K562 (cell line): ENCODE measurements at regions not wholly inside any gene's neighbourhood (a gene's known extent, or its start where the extent isn't known, plus 50 kb on each side); places are given as distances from the start of the nearest gene placed in this dataset.

Experiments
- ATAC-seq: fragments of 200-7000 bp; cut with Tn5 transposase; 3 replicates; pipeline ENCODE4 v1.9.1; 2020; ENCODE audit warnings: moderate library complexity
- BruUV-seq: library from RNA; stranded (reverse); fragments of 400-500 nt; replicated peaks from 2 replicates; lab custom pipeline; 2021; lab: Mats Ljungman, UMichigan
- CTCF ChIA-PET: fragments of 300-600 bp; formaldehyde crosslinking; extraction: SDS; loops from one replicate; lab custom pipeline; 2021; ENCODE audit warnings: low intra/inter-chr PET ratio; lab: Yijun Ruan, JAX
- POLR2A ChIA-PET: fragments of 300-600, 350-650 bp; sonication (Branson Sonifier 250); formaldehyde crosslinking; extraction: SDS; loops from one replicate; lab custom pipeline; 2021; ENCODE audit warnings: antibody characterized with exemption, inconsistent platforms; lab: Yijun Ruan, JAX
- DNase-seq, 4 experiments: peaks; one replicate each; pipeline versions ENCODE4 v3.0.0 to v3.0.0-alpha.2; 2011 to 2018; ENCODE audit warnings: low spot score in 3 of 4, mixed read lengths in 3 of 4; ENCODE audit errors: extremely low read depth in 1 of 4
- FAIRE-seq: peaks from 2 replicates; lab custom pipeline; 2011; peaks lifted over from hg19 to GRCh38; lab: Jason Lieb, UNC
- H2AFZ ChIP-seq: 2 replicates; pipeline ENCODE4 v1.6.0; 2011; ENCODE audit warnings: low read depth, low read length, control low read depth, inconsistent platforms
- H3K27ac ChIP-seq: fragments of 200-600 bp; 3 replicates; pipeline ENCODE4 v1.8.0; 2011; ENCODE audit warnings: low read depth, mild to moderate bottlenecking, control low read depth, inconsistent platforms, low read length, moderate library complexity, mixed read lengths; ENCODE audit errors: extremely low read depth
- H3K27me3 ChIP-seq, 2 experiments: fragments of 300-600 bp in 1 of 2; 2 replicates in 1 of 2; 3 replicates in 1 of 2; pipeline versions ENCODE4 v1.6.0 to v1.8.0; 2011; ENCODE audit warnings: inconsistent platforms in 2 of 2, low read length in 2 of 2, mild to moderate bottlenecking in 1 of 2, mixed read lengths in 1 of 2, moderate library complexity in 1 of 2; ENCODE audit not compliant: control insufficient read depth in 2 of 2, insufficient read depth in 2 of 2
- H3K36me3 ChIP-seq: fragments of 300-600 bp; 3 replicates; pipeline ENCODE4 v1.8.0; 2011; ENCODE audit warnings: mild to moderate bottlenecking, low read length, inconsistent platforms; ENCODE audit not compliant: control insufficient read depth, insufficient read depth
- H3K4me1 ChIP-seq, 2 experiments: fragments of 200-600 bp in 1 of 2; replicated peaks in 1 of 2; 2 replicates in 1 of 2; 3 replicates in 1 of 2; pipeline versions ENCODE4 v1.5.1 to v1.8.0; 2011; ENCODE audit warnings: inconsistent platforms in 2 of 2, low read length in 2 of 2, mild to moderate bottlenecking in 1 of 2, mixed read lengths in 1 of 2, moderate library complexity in 1 of 2; ENCODE audit not compliant: control insufficient read depth in 2 of 2, insufficient read depth in 2 of 2
- H3K4me2 ChIP-seq: 2 replicates; pipeline ENCODE4 v1.6.1; 2011; ENCODE audit warnings: low read length, control low read depth, inconsistent platforms, mixed read lengths; ENCODE audit not compliant: insufficient read depth
- H3K4me3 ChIP-seq: fragments of 200-600 bp; sonication (generic), shearing (Covaris generic); 2 replicates; pipeline ENCODE4 v1.5.1; 2016; ENCODE audit warnings: control low read depth, inconsistent platforms
- H3K79me2 ChIP-seq: fragments of 200-600 bp; 3 replicates; pipeline ENCODE4 v1.8.0; 2011; ENCODE audit warnings: low read length, inconsistent platforms; ENCODE audit not compliant: control insufficient read depth, insufficient read depth
- H3K9ac ChIP-seq, 2 experiments: 2 replicates each; pipeline versions ENCODE4 v1.6.0 to v1.6.1; 2011; ENCODE audit warnings: low read depth in 2 of 2, low read length in 2 of 2, control low read depth in 1 of 2, inconsistent platforms in 1 of 2, mild to moderate bottlenecking in 1 of 2, mixed read lengths in 1 of 2; ENCODE audit not compliant: insufficient read depth in 1 of 2
- H3K9me1 ChIP-seq: one replicate; pipeline ENCODE4 v1.6.0; 2011; ENCODE audit warnings: inconsistent platforms, mild to moderate bottlenecking, low read length, moderate library complexity; ENCODE audit not compliant: control insufficient read depth, insufficient read depth
- H3K9me3 ChIP-seq: replicated peaks from 2 replicates; pipeline ENCODE4 v1.5.1; 2011; ENCODE audit warnings: low read depth, low read length, inconsistent platforms; ENCODE audit not compliant: control insufficient read depth, insufficient read depth
- H4K20me1 ChIP-seq: replicated peaks from 2 replicates; pipeline ENCODE4 v1.6.1; 2011; ENCODE audit warnings: low read length, inconsistent platforms, mixed read lengths; ENCODE audit not compliant: control insufficient read depth, insufficient read depth
- CAMTA2 ChIP-seq: fragments of 250-450 bp; sonication (Bioruptor Pico); conservative IDR thresholded peaks from 2 replicates; pipeline ENCODE4 v1.5.1; 2022
- CBX5 ChIP-seq: IDR thresholded peaks from 2 replicates; pipeline ENCODE4 v1.6.1; 2014; ENCODE audit warnings: low read depth, borderline replicate concordance
- DACH1 ChIP-seq: fragments of 450-650 bp; IDR thresholded peaks from 2 replicates; pipeline ENCODE4 v1.6.1; 2018; ENCODE audit not compliant: partially characterized antibody
- FOXA3 ChIP-seq, 2 experiments: fragments of 450-650 bp in 1 of 2; sonication (generic) in 1 of 2; formaldehyde crosslinking; IDR thresholded peaks in 1 of 2; conservative IDR thresholded peaks in 1 of 2; 2 replicates each; pipeline versions ENCODE4 v1.4.0 to v1.8.0; 2020 to 2022; ENCODE audit warnings: mild to moderate bottlenecking in 2 of 2, missing genetic modification reagents in 1 of 2
- GABPA ChIP-seq: fragments of 200-800 bp; sonication (Bioruptor generic); conservative IDR thresholded peaks from 2 replicates; pipeline ENCODE4 v1.6.1; 2016; ENCODE audit warnings: low read depth, missing genetic modification characterization, missing compliant biosample characterization
- HDGF ChIP-seq: fragments of 450-650 bp; IDR thresholded peaks from 2 replicates; pipeline ENCODE4 v1.6.1; 2016
- KLF10 ChIP-seq: fragments of 250-450 bp; sonication (Bioruptor Pico); IDR thresholded peaks from 2 replicates; pipeline ENCODE4 v1.6.1; 2021; ENCODE audit warnings: matching md5 sums
- MCM3 ChIP-seq: fragments of 450-650 bp; IDR thresholded peaks from 2 replicates; pipeline ENCODE4 v1.6.1; 2016
- MYC ChIP-seq, 2 experiments: fragments of 250-450 bp in 1 of 2; sonication (Bioruptor Pico) in 1 of 2; IDR thresholded peaks; 2 replicates each; pipeline versions ENCODE4 v1.5.1 to v1.6.1; 2012 to 2021; ENCODE audit warnings: low read depth in 2 of 2, borderline replicate concordance in 1 of 2, improper control_type of control experiment in 1 of 2, low read length in 1 of 2, mild to moderate bottlenecking in 1 of 2, moderate library complexity in 1 of 2
- POLR2H ChIP-seq: IDR thresholded peaks from 2 replicates; pipeline ENCODE4 v1.6.1; 2016; ENCODE audit warnings: missing genetic modification characterization, low read depth, mild to moderate bottlenecking, control low read depth, missing compliant biosample characterization, moderate library complexity
- SP2 ChIP-seq: IDR thresholded peaks from 2 replicates; pipeline ENCODE4 v1.6.1; 2011; ENCODE audit warnings: mild to moderate bottlenecking, low read depth, low read length, moderate library complexity; ENCODE audit not compliant: poor library complexity, severe bottlenecking; ENCODE audit errors: extremely low read depth
- ZBTB1 ChIP-seq: sonication (generic); formaldehyde crosslinking; IDR thresholded peaks from 2 replicates; pipeline ENCODE4 v1.8.1; 2023; ENCODE audit warnings: missing genetic modification reagents, low read depth, mild to moderate bottlenecking, borderline replicate concordance
- ZFPM2 ChIP-seq: fragments of 250-450 bp; sonication (Bioruptor Pico); IDR thresholded peaks from 2 replicates; pipeline ENCODE4 v1.5.1; 2022; ENCODE audit warnings: mild to moderate bottlenecking
- ZNF124 ChIP-seq: sonication (generic); formaldehyde crosslinking; IDR thresholded peaks from 2 replicates; pipeline ENCODE4 v1.8.1; 2022; ENCODE audit warnings: missing genetic modification reagents
- ZNF134 ChIP-seq: fragments of 250-450 bp; sonication (Bioruptor Pico); conservative IDR thresholded peaks from 2 replicates; pipeline ENCODE4 v1.4.0; 2020
- ZNF316 ChIP-seq: fragments of 450-650 bp; IDR thresholded peaks from 2 replicates; pipeline ENCODE4 v1.6.1; 2016
- ZNF551 ChIP-seq: fragments of 250-450 bp; sonication (Bioruptor Pico); IDR thresholded peaks from 2 replicates; pipeline ENCODE4 v1.5.0; 2021; ENCODE audit warnings: mild to moderate bottlenecking, moderate library complexity
- WGBS: fragments of 100-300 bp; shearing (Covaris generic); methylation state at CpG from one replicate; pipeline ENCODE4 v1.1.6; 2016; ENCODE audit warnings: low coverage, mixed read lengths; ENCODE audit not compliant: insufficient coverage; ENCODE audit errors: missing lambda C conversion rate; 5-methylcytosine and 5-hydroxymethylcytosine counted together
- in situ Hi-C: fragments of 300-500 bp; cut with MboI; formaldehyde crosslinking; loops from 4 replicates; pipeline ENCODE4 v1.15.0; 2018; ENCODE audit warnings: inconsistent platforms, mixed read lengths
- intact Hi-C: fragments of 100-400 bp; cut with micrococcal nuclease; formaldehyde crosslinking; loops from 2 replicates; pipeline ENCODE4 v1.14.2; 2022
- TF ChIP-seq, protein P1 (sequence below): fragments of 450-650 bp; conservative IDR thresholded peaks from 2 replicates; pipeline ENCODE4 v1.6.1; 2016; ENCODE audit warnings: missing genetic modification characterization, low read depth, mild to moderate bottlenecking, missing compliant biosample characterization, moderate library complexity
- TF ChIP-seq, protein P2 (sequence below): fragments of 450-650 bp; formaldehyde crosslinking; IDR thresholded peaks from 2 replicates; pipeline ENCODE4 v1.4.0; 2020; ENCODE audit warnings: mild to moderate bottlenecking
- TF ChIP-seq, protein P3 (sequence below): fragments of 150-350 bp; IDR thresholded peaks from 2 replicates; pipeline ENCODE4 v1.6.1; 2014; ENCODE audit warnings: low read depth, mild to moderate bottlenecking, low read length, borderline replicate concordance

DNA sequence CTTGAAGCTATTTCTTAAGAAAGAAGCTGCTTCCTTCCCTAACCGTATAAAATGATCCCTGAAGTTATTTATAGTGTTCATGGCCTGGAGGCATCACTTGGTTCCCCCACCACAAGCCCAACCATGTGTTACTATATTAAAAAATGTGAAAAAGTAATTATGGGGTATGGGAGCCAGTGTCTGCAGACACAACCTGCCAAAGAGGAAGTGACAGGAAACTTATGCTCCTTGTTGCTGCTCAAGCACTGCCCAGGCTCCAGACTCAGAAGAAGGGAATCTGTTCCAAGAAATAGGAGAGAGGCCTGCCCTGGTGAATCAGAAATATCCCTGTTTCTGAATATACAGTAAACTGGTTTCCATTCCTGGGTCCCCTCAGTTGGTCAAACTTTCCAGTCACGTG lies 217.2 kb upstream of the BMP4 start:
- Histone ChIP-seq H3K79me2 (no peaks in the 10 kb centered on the region), H3K27ac (no peak overlapping the region), H3K9ac (no peak overlapping the region), H3K4me1 (no peaks in the 10 kb centered on the region), H3K9me1 (no peaks in the 10 kb centered on the region), H3K36me3 (no peaks in the 10 kb centered on the region), H3K4me3 (no peak overlapping the region), H3K4me2 (no peak overlapping the region), H3K27me3 (no peaks in the 10 kb centered on the region), H4K20me1 (no peaks in the 10 kb centered on the region), H2AFZ (no peak overlapping the region), H3K9me3 (no peaks in the 10 kb centered on the region)
- BruUV-seq = no TSS peak
- POLR2A ChIA-PET = no interaction called here
- no peak for ATAC-seq
- TF ChIP-seq ZNF551 (no peak), KLF10 (CRISPR knock-in tag) (no peak), CBX5 (no peak), ZFPM2 (CRISPR knock-in tag) (no peak), POLR2H (tag) (no peak), CAMTA2 (no peak), MCM3 (no peak), HDGF (no peak), SP2 (no peak), GABPA (tag) (no peak), ZNF316 (no peak), FOXA3 (CRISPR knock-in tag; conservative IDR thresholded peaks at IDR 0.05 in 1 of 2, IDR thresholded peaks at IDR 0.05 in 1 of 2) (no peak), DACH1 (no peak), ZNF134 (CRISPR knock-in tag) (no peak), ZBTB1 (no peak), ZNF124 (CRISPR knock-in tag) (no peak), MYC (IDR thresholded peaks at IDR 0.05; ENCODE audit: low read depth, low read length) (no peak), MYC (CRISPR knock-in tag; IDR thresholded peaks at IDR 0.05; ENCODE audit: borderline replicate concordance, low read depth) (no peak)
- TF ChIP-seq, protein P1, sequence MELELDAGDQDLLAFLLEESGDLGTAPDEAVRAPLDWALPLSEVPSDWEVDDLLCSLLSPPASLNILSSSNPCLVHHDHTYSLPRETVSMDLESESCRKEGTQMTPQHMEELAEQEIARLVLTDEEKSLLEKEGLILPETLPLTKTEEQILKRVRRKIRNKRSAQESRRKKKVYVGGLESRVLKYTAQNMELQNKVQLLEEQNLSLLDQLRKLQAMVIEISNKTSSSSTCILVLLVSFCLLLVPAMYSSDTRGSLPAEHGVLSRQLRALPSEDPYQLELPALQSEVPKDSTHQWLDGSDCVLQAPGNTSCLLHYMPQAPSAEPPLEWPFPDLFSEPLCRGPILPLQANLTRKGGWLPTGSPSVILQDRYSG (tag) = no peak
- TF ChIP-seq, protein P2, sequence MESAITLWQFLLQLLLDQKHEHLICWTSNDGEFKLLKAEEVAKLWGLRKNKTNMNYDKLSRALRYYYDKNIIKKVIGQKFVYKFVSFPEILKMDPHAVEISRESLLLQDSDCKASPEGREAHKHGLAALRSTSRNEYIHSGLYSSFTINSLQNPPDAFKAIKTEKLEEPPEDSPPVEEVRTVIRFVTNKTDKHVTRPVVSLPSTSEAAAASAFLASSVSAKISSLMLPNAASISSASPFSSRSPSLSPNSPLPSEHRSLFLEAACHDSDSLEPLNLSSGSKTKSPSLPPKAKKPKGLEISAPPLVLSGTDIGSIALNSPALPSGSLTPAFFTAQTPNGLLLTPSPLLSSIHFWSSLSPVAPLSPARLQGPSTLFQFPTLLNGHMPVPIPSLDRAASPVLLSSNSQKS = no peak
- TF ChIP-seq, protein P3, sequence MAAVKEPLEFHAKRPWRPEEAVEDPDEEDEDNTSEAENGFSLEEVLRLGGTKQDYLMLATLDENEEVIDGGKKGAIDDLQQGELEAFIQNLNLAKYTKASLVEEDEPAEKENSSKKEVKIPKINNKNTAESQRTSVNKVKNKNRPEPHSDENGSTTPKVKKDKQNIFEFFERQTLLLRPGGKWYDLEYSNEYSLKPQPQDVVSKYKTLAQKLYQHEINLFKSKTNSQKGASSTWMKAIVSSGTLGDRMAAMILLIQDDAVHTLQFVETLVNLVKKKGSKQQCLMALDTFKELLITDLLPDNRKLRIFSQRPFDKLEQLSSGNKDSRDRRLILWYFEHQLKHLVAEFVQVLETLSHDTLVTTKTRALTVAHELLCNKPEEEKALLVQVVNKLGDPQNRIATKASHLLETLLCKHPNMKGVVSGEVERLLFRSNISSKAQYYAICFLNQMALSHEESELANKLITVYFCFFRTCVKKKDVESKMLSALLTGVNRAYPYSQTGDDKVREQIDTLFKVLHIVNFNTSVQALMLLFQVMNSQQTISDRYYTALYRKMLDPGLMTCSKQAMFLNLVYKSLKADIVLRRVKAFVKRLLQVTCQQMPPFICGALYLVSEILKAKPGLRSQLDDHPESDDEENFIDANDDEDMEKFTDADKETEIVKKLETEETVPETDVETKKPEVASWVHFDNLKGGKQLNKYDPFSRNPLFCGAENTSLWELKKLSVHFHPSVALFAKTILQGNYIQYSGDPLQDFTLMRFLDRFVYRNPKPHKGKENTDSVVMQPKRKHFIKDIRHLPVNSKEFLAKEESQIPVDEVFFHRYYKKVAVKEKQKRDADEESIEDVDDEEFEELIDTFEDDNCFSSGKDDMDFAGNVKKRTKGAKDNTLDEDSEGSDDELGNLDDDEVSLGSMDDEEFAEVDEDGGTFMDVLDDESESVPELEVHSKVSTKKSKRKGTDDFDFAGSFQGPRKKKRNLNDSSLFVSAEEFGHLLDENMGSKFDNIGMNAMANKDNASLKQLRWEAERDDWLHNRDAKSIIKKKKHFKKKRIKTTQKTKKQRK = no peak
- intact Hi-C loops (loop anchor here (10.0 kb wide), 1 partner anchor 239 kb away; no protein-coding TSS in a partner anchor), in situ Hi-C loops (no loop called here)
- CTCF ChIA-PET = no interaction called here
- 0% methylated on average over 2 of the region's 2 CpGs for WGBS
- no peak for DNase-seq
- FAIRE-seq = no peak
